Suprapubic skin (tissue), 4 donors: ENCODE measurements at regions not wholly inside any gene's neighbourhood (a gene's known extent, or its start where the extent isn't known, plus 50 kb on each side); places are given as distances from the start of the nearest gene placed in this dataset.

Source experiments
- DNase-seq, 2 donors: peaks; one replicate each; pipeline ENCODE4 v3.0.0-alpha.2; 2019; ENCODE audit warnings: low spot score in 2 of 2
- H3K27ac ChIP-seq: fragments of 200-600 bp; sonication (generic); one replicate; pipeline ENCODE4 v1.5.1; 2019
- H3K27me3 ChIP-seq: fragments of 200-600 bp; sonication (generic); one replicate; pipeline ENCODE4 v1.5.1; 2019
- H3K36me3 ChIP-seq: fragments of 200-600 bp; sonication (generic); one replicate; pipeline ENCODE4 v1.5.1; 2019
- H3K4me1 ChIP-seq: fragments of 200-600 bp; sonication (generic); one replicate; pipeline ENCODE4 v1.5.1; 2019
- H3K4me3 ChIP-seq: fragments of 200-600 bp; sonication (generic); one replicate; pipeline ENCODE4 v1.5.1; 2019; ENCODE audit warnings: mild to moderate bottlenecking
- H3K9me3 ChIP-seq: fragments of 200-600 bp; sonication (generic); one replicate; pipeline ENCODE4 v1.5.1; 2019
- CTCF ChIP-seq, 2 donors: fragments of 200-600 bp in 1 of 2; fragments of 450-650 bp in 1 of 2; sonication (generic) in 1 of 2; IDR thresholded peaks; one replicate each; pipeline ENCODE4 v1.5.1; 2016 to 2019; ENCODE audit warnings: antibody characterized with exemption in 2 of 2, mild to moderate bottlenecking in 1 of 2, moderate library complexity in 1 of 2
- EP300 ChIP-seq: sonication (generic); formaldehyde crosslinking; IDR thresholded peaks from one replicate; pipeline ENCODE4 v1.6.1; 2017; ENCODE audit warnings: antibody characterized with exemption
- POLR2A ChIP-seq, 2 donors: fragments of 450-650 bp; IDR thresholded peaks; one replicate each; pipeline ENCODE4 v1.6.1; 2017; ENCODE audit warnings: antibody characterized with exemption in 2 of 2, mild to moderate bottlenecking in 2 of 2, moderate library complexity in 2 of 2
- POLR2AphosphoS5 ChIP-seq, 3 donors: sonication (generic); formaldehyde crosslinking; IDR thresholded peaks; one replicate each; pipeline ENCODE4 v1.6.1; 2017; ENCODE audit warnings: antibody characterized with exemption in 3 of 3
- WGBS: methylation state at CpG from one replicate; pipeline ENCODE4 v1.1.5; 2018; 5-methylcytosine and 5-hydroxymethylcytosine counted together

- no peak for TF ChIP-seq POLR2AphosphoS5 (IDR thresholded peaks at IDR 0.05)
- no peak for TF ChIP-seq EP300
- TF ChIP-seq CTCF (IDR thresholded peaks at IDR 0.05): no peak
- no peak for TF ChIP-seq POLR2A (IDR thresholded peaks at IDR 0.05)
- Histone ChIP-seq H3K36me3 (no peaks in the 10 kb centered on the region), H3K27me3 (peaks cover 39% of the 10 kb centered on the region), H3K4me1 (peaks cover 8% of the 10 kb centered on the region), H3K27ac (no peak overlapping the region), H3K9me3 (no peaks in the 10 kb centered on the region), H3K4me3 (no peak overlapping the region)
- 66% methylated on average over 6 of the region's 11 CpGs for WGBS
- peak in 1 of 2 donors; percentile 74 for DNase-seq
Observed at GRCh38 chr1:5717031-5717682, 275.1 kb downstream of the NPHP4 start.

GRCh38 chr1:5716126-5716525 is 276.1 kb downstream of the NPHP4 start:
- Histone ChIP-seq H3K9me3 (no peaks in the 10 kb centered on the region), H3K36me3 (no peaks in the 10 kb centered on the region), H3K27me3 (peaks cover 43% of the 10 kb centered on the region), H3K4me3 (no peak overlapping the region), H3K4me1 (peaks cover 6% of the 10 kb centered on the region), H3K27ac (no peak overlapping the region)
- peak in 1 of 2 donors; percentile 48 for DNase-seq
- no peak for TF ChIP-seq EP300
- no peak for TF ChIP-seq POLR2AphosphoS5 (IDR thresholded peaks at IDR 0.05)
- no peak for TF ChIP-seq CTCF (IDR thresholded peaks at IDR 0.05)
- no peak for TF ChIP-seq POLR2A (IDR thresholded peaks at IDR 0.05)
- WGBS: 82% methylated on average over 2 of the region's 6 CpGs

GRCh38 chr1:5713101-5714010 is 278.9 kb downstream of the NPHP4 start:
- no peaks in the 10 kb centered on the region for H3K9me3 ChIP-seq
- no peak for TF ChIP-seq EP300
- TF ChIP-seq CTCF (IDR thresholded peaks at IDR 0.05): no peak
- TF ChIP-seq POLR2AphosphoS5 (IDR thresholded peaks at IDR 0.05): no peak
- H3K27me3 ChIP-seq: peaks cover 35% of the 10 kb centered on the region
- H3K4me1 ChIP-seq: no peaks in the 10 kb centered on the region
- H3K36me3 ChIP-seq: no peaks in the 10 kb centered on the region
- H3K27ac ChIP-seq: no peak overlapping the region
- no peak overlapping the region for H3K4me3 ChIP-seq
- peak in 1 of 2 donors; percentile 62 for DNase-seq
- WGBS: 86% methylated on average over 36 of the region's 36 CpGs

GRCh38 chr1:5711956-5712645 is 280.1 kb downstream of the NPHP4 start:
- DNase-seq: peak in 1 of 2 donors; percentile 54
- Histone ChIP-seq H3K36me3 (no peaks in the 10 kb centered on the region), H3K4me1 (no peaks in the 10 kb centered on the region), H3K4me3 (no peak overlapping the region), H3K27me3 (peaks cover 26% of the 10 kb centered on the region), H3K27ac (no peak overlapping the region), H3K9me3 (no peaks in the 10 kb centered on the region)
- WGBS: 92% methylated on average over 28 of the region's 45 CpGs
- TF ChIP-seq POLR2A (IDR thresholded peaks at IDR 0.05) (no peak), EP300 (no peak), POLR2AphosphoS5 (IDR thresholded peaks at IDR 0.05) (no peak), CTCF (IDR thresholded peaks at IDR 0.05) (no peak)

GRCh38 chr1:5711079-5711478 is 281.1 kb downstream of the NPHP4 start:
- no peak overlapping the region for H3K27ac ChIP-seq
- no peak overlapping the region for H3K4me3 ChIP-seq
- WGBS: 85% methylated on average over 7 of the region's 7 CpGs
- H3K4me1 ChIP-seq: no peaks in the 10 kb centered on the region
- TF ChIP-seq CTCF (IDR thresholded peaks at IDR 0.05) (no peak), POLR2A (IDR thresholded peaks at IDR 0.05) (no peak), EP300 (no peak)
- peaks cover 23% of the 10 kb centered on the region for H3K27me3 ChIP-seq
- no peaks in the 10 kb centered on the region for H3K36me3 ChIP-seq
- DNase-seq: peak in 1 of 2 donors; percentile 52
- no peaks in the 10 kb centered on the region for H3K9me3 ChIP-seq
